ENCODE measurements at regions not wholly inside any gene's neighbourhood (a gene's known extent, or its start where the extent isn't known, plus 50 kb on each side); places are given as distances from the start of the nearest gene placed in this dataset.
A peak's percentile ranks its signal among the peaks of the same experiment; 100 is the strongest.

GRCh38 chr3:41118461-41119390 is 80.6 kb upstream of the CTNNB1 start:
- TF ChIP-seq, protein P1, sequence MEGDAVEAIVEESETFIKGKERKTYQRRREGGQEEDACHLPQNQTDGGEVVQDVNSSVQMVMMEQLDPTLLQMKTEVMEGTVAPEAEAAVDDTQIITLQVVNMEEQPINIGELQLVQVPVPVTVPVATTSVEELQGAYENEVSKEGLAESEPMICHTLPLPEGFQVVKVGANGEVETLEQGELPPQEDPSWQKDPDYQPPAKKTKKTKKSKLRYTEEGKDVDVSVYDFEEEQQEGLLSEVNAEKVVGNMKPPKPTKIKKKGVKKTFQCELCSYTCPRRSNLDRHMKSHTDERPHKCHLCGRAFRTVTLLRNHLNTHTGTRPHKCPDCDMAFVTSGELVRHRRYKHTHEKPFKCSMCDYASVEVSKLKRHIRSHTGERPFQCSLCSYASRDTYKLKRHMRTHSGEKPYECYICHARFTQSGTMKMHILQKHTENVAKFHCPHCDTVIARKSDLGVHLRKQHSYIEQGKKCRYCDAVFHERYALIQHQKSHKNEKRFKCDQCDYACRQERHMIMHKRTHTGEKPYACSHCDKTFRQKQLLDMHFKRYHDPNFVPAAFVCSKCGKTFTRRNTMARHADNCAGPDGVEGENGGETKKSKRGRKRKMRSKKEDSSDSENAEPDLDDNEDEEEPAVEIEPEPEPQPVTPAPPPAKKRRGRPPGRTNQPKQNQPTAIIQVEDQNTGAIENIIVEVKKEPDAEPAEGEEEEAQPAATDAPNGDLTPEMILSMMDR (conservative IDR thresholded peaks at IDR 0.05): no peak
- H3K4me3 ChIP-seq (ENCODE audit: low read length): no peak overlapping the region
- no peak overlapping the region for H3K27ac ChIP-seq (ENCODE audit: low read depth, low read length)
- no peak overlapping the region for H3K9ac ChIP-seq (ENCODE audit: extremely low read depth, low read length, poor library complexity, severe bottlenecking)
- peak; percentile 34 for DNase-seq
- H3K4me1 ChIP-seq (ENCODE audit: control insufficient read depth, insufficient read depth, low read length): peaks cover 10% of the 10 kb centered on the region
- Mint-ChIP-seq H3K36me3 (ENCODE audit: low read depth) (no peaks in the 10 kb centered on the region), H3K27ac (no peak overlapping the region), H3K9me3 (no peaks in the 10 kb centered on the region), H3K4me1 (peaks cover 61% of the 10 kb centered on the region), H3K27me3 (ENCODE audit: insufficient read depth) (no peaks in the 10 kb centered on the region), H3K4me3 (no peak overlapping the region)
- no peaks in the 10 kb centered on the region for H3K36me3 ChIP-seq (ENCODE audit: control insufficient read depth, insufficient read depth, low read length)
- WGBS, 2 experiments (ENCODE audit: insufficient coverage in 1 of 2, insufficient read length in 1 of 2): 88 to 94% methylated on average over 6 to 10 of the region's 10 CpGs
- H3K27me3 ChIP-seq (ENCODE audit: control insufficient read depth, insufficient read depth, low read length, poor library complexity, severe bottlenecking): no peaks in the 10 kb centered on the region
- no peaks in the 10 kb centered on the region for H3K9me3 ChIP-seq (ENCODE audit: control insufficient read depth, low read length)

DNA sequence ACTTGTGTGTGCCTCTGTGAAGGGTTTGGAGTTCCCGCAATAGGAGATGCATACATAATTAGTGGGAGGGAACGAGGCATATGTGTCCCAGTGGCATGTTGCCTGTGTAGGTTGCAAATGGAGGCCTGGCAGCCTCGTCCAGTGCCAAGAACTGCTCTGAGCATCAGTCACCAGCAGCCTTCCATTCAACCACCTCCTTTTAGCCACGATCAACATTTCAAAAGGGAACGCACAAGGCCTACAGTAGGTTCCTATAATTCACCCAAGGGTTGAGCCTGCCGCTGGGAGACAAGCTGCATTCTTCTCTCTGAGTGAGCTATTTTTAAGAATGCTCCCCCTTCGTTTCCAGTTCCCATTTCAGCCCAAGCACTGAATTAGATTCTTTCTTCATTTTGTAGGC is 78.8 kb upstream of the CTNNB1 start:
- TF ChIP-seq, protein P1 (conservative IDR thresholded peaks at IDR 0.05): no peak
- no peaks in the 10 kb centered on the region for H3K27me3 Mint-ChIP-seq (ENCODE audit: insufficient read depth)
- H3K27ac Mint-ChIP-seq: no peak overlapping the region
- H3K36me3 Mint-ChIP-seq (ENCODE audit: low read depth): no peaks in the 10 kb centered on the region
- peaks cover 47% of the 10 kb centered on the region for H3K4me1 Mint-ChIP-seq
- WGBS, 2 experiments (ENCODE audit: insufficient coverage in 1 of 2, insufficient read length in 1 of 2): 65 to 67% methylated on average over 5 to 7 of the region's 7 CpGs
- no peaks in the 10 kb centered on the region for H3K36me3 ChIP-seq (ENCODE audit: control insufficient read depth, insufficient read depth, low read length)
- no peak overlapping the region for H3K4me3 Mint-ChIP-seq
- peaks cover 10% of the 10 kb centered on the region for H3K4me1 ChIP-seq (ENCODE audit: control insufficient read depth, insufficient read depth, low read length)
- no peak for DNase-seq
- H3K27ac ChIP-seq (ENCODE audit: low read depth, low read length): no peak overlapping the region
- H3K9ac ChIP-seq (ENCODE audit: extremely low read depth, low read length, poor library complexity, severe bottlenecking): no peak overlapping the region
- H3K9me3 ChIP-seq (ENCODE audit: control insufficient read depth, low read length): peaks cover 9% of the 10 kb centered on the region
- H3K27me3 ChIP-seq (ENCODE audit: control insufficient read depth, insufficient read depth, low read length, poor library complexity, severe bottlenecking): no peaks in the 10 kb centered on the region
- H3K4me3 ChIP-seq (ENCODE audit: low read length): no peak overlapping the region
- peaks cover 8% of the 10 kb centered on the region for H3K9me3 Mint-ChIP-seq

GRCh38 chr3:41125258-41125657 is 74.0 kb upstream of the CTNNB1 start:
- TF ChIP-seq, protein P1 (conservative IDR thresholded peaks at IDR 0.05): no peak
- H3K9ac ChIP-seq (ENCODE audit: extremely low read depth, low read length, poor library complexity, severe bottlenecking): no peak overlapping the region
- peaks cover 15% of the 10 kb centered on the region for H3K4me1 Mint-ChIP-seq
- H3K36me3 Mint-ChIP-seq (ENCODE audit: low read depth): peaks cover 4% of the 10 kb centered on the region
- H3K4me3 ChIP-seq (ENCODE audit: low read length): no peak overlapping the region
- H3K27ac ChIP-seq (ENCODE audit: low read depth, low read length): no peak overlapping the region
- no peaks in the 10 kb centered on the region for H3K27me3 ChIP-seq (ENCODE audit: control insufficient read depth, insufficient read depth, low read length, poor library complexity, severe bottlenecking)
- H3K36me3 ChIP-seq (ENCODE audit: control insufficient read depth, insufficient read depth, low read length): no peaks in the 10 kb centered on the region
- H3K4me3 Mint-ChIP-seq: no peak overlapping the region
- H3K4me1 ChIP-seq (ENCODE audit: control insufficient read depth, insufficient read depth, low read length): peaks cover 4% of the 10 kb centered on the region
- H3K9me3 ChIP-seq (ENCODE audit: control insufficient read depth, low read length): peaks cover 26% of the 10 kb centered on the region
- H3K27me3 Mint-ChIP-seq (ENCODE audit: insufficient read depth): no peaks in the 10 kb centered on the region
- H3K9me3 Mint-ChIP-seq: peaks cover 33% of the 10 kb centered on the region
- 93 to 100% methylated on average over 1 to 2 of the region's 2 CpGs for WGBS, 2 experiments (ENCODE audit: insufficient coverage in 1 of 2, insufficient read length in 1 of 2)
- DNase-seq: peak; percentile 5
- no peak overlapping the region for H3K27ac Mint-ChIP-seq

Measured in endodermal cell (in vitro differentiated cells).